SK-N-SH treated with all-trans-retinoic acid at 6 μM for 48 hours (cell line): ENCODE measurements at regions not wholly inside any gene's neighbourhood (a gene's known extent, or its start where the extent isn't known, plus 50 kb on each side); places are given as distances from the start of the nearest gene placed in this dataset.
A peak's percentile ranks its signal among the peaks of the same experiment; 100 is the strongest.

Experiments used
- ATAC-seq: fragments of 200-7000 bp; cut with Tn5 transposase; 3 replicates; pipeline ENCODE4 v1.9.1; 2020; ENCODE audit warnings: mild to moderate bottlenecking, moderate library complexity
- BACH2 ChIP-seq: fragments of 250-450 bp; sonication (Bioruptor Pico); IDR thresholded peaks from 2 replicates; pipeline ENCODE4 v1.9.0; 2021; ENCODE audit warnings: mild to moderate bottlenecking, borderline replicate concordance
- GLIS3 ChIP-seq: fragments of 250-450 bp; sonication (Bioruptor Pico); IDR thresholded peaks from 2 replicates; pipeline ENCODE4 v1.5.0; 2020; ENCODE audit warnings: mild to moderate bottlenecking, moderate library complexity
- ISL1 ChIP-seq: fragments of 250-450 bp; sonication (Bioruptor Pico); IDR thresholded peaks from 2 replicates; pipeline ENCODE4 v2.1.2; 2022; ENCODE audit warnings: mild to moderate bottlenecking, moderate library complexity
- OSR1 ChIP-seq: fragments of 250-450 bp; sonication (Bioruptor Pico); IDR thresholded peaks from 2 replicates; pipeline ENCODE4 v1.8.0; 2022; ENCODE audit warnings: moderate library complexity, mild to moderate bottlenecking, inconsistent platforms
- PATZ1 ChIP-seq: fragments of 250-450 bp; sonication (Bioruptor Pico); IDR thresholded peaks from 2 replicates; pipeline ENCODE4 v1.8.0; 2020; ENCODE audit warnings: mild to moderate bottlenecking, moderate library complexity, borderline replicate concordance
- RARB ChIP-seq: fragments of 250-450 bp; sonication (Bioruptor Pico); IDR thresholded peaks from 2 replicates; pipeline ENCODE4 v1.8.0; 2021; ENCODE audit warnings: mild to moderate bottlenecking, moderate library complexity
- SNAI2 ChIP-seq: fragments of 250-450 bp; sonication (Bioruptor Pico); IDR thresholded peaks from 2 replicates; pipeline ENCODE4 v1.5.0; 2020; ENCODE audit warnings: mild to moderate bottlenecking, moderate library complexity
- TCF4 ChIP-seq: fragments of 250-450 bp; sonication (Bioruptor Pico); IDR thresholded peaks from 2 replicates; pipeline ENCODE4 v1.8.0; 2021; ENCODE audit warnings: mild to moderate bottlenecking, moderate library complexity, borderline replicate concordance
- TOX ChIP-seq: fragments of 250-450 bp; sonication (Bioruptor Pico); IDR thresholded peaks from 2 replicates; pipeline ENCODE4 v1.8.0; 2021; ENCODE audit warnings: mild to moderate bottlenecking, moderate library complexity, borderline replicate concordance
- TSHZ2 ChIP-seq: fragments of 250-450 bp; sonication (Bioruptor Pico); IDR thresholded peaks from 2 replicates; pipeline ENCODE4 v1.5.0; 2020; ENCODE audit warnings: mild to moderate bottlenecking, moderate library complexity
- ZC3H10 ChIP-seq: fragments of 250-450 bp; sonication (Bioruptor Pico); IDR thresholded peaks from 2 replicates; pipeline ENCODE4 v1.5.1; 2021; ENCODE audit warnings: mild to moderate bottlenecking, moderate library complexity
- ZFP3 ChIP-seq: fragments of 250-450 bp; sonication (Bioruptor Pico); IDR thresholded peaks from 2 replicates; pipeline ENCODE4 v1.5.0; 2020; ENCODE audit warnings: mild to moderate bottlenecking, moderate library complexity
- ZFP30 ChIP-seq: fragments of 450-650 bp; formaldehyde crosslinking; IDR thresholded peaks from 2 replicates; pipeline ENCODE4 v1.5.0; 2022; ENCODE audit warnings: mild to moderate bottlenecking, moderate library complexity
- ZNF565 ChIP-seq: fragments of 450-650 bp; formaldehyde crosslinking; conservative IDR thresholded peaks from 2 replicates; pipeline ENCODE4 v1.5.0; 2020; ENCODE audit warnings: low read depth, mild to moderate bottlenecking, moderate library complexity
- ZNF70 ChIP-seq: fragments of 450-650 bp; formaldehyde crosslinking; IDR thresholded peaks from 2 replicates; pipeline ENCODE4 v1.5.0; 2020; ENCODE audit warnings: mild to moderate bottlenecking, moderate library complexity
- ZNF8 ChIP-seq: fragments of 450-650 bp; formaldehyde crosslinking; IDR thresholded peaks from 2 replicates; pipeline ENCODE4 v1.5.0; 2020; ENCODE audit warnings: mild to moderate bottlenecking, moderate library complexity
- TF ChIP-seq, protein P1 (sequence below): fragments of 250-450 bp; sonication (Bioruptor Pico); IDR thresholded peaks from 2 replicates; pipeline ENCODE4 v1.5.1; 2021; ENCODE audit warnings: mild to moderate bottlenecking, moderate library complexity
- TF ChIP-seq, protein P2 (sequence below): fragments of 250-450 bp; sonication (Bioruptor Pico); IDR thresholded peaks from 2 replicates; pipeline ENCODE4 v1.5.1; 2020; ENCODE audit warnings: low read depth, mild to moderate bottlenecking, moderate library complexity
- TF ChIP-seq, protein P3 (sequence below): fragments of 250-450 bp; sonication (Bioruptor Pico); IDR thresholded peaks from 2 replicates; pipeline ENCODE4 v1.8.0; 2021; ENCODE audit warnings: low read depth, mild to moderate bottlenecking, moderate library complexity, borderline replicate concordance

DNA sequence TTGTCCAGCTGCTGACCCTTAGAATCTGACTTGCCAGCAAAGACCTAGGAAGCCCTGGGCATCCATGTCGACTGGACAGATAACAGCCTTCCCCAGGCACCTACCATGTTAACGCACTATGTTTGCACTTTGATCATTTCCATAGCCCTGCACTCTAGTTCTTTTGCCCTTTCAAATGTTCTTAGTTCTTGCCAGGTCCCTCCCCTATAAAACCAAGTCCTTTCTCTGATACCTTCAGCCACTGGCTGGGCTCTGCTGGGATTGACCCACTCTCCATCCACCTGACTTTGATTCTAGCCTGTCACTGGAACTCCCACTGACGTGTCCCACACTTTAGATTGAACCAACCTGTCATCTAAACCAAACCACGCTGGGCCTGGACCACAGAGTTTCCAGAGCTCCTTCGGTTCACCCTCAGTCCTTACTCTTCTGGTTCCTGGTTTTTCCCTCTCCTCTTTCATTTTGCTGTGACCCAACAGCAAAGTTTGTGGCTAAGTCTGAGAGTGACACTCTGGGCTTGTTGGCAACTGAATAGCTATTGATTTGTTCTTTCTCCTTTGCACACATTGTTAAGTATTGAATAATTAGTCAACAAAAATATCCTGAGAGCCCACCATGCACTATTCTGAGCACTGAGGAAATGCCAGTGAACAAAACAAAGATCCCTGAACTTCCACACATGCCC is 51.8 kb upstream of the STK38L start:
- ATAC-seq, result no peak
- no peak for TF ChIP-seq TCF4
- no peak for TF ChIP-seq ZNF8 (CRISPR knock-in tag)
- TF ChIP-seq BACH2 (CRISPR knock-in tag), result no peak
- no peak for TF ChIP-seq ZNF70 (CRISPR knock-in tag)
- no peak for TF ChIP-seq ISL1
- TF ChIP-seq SNAI2 (CRISPR knock-in tag), result no peak
- no peak for TF ChIP-seq RARB (CRISPR knock-in tag)
- TF ChIP-seq TOX (CRISPR knock-in tag), result no peak
- no peak for TF ChIP-seq ZC3H10
- no peak for TF ChIP-seq TSHZ2
- TF ChIP-seq GLIS3 (CRISPR knock-in tag), result no peak
- no peak for TF ChIP-seq ZFP30 (CRISPR knock-in tag)
- no peak for TF ChIP-seq OSR1
- TF ChIP-seq, protein P1, sequence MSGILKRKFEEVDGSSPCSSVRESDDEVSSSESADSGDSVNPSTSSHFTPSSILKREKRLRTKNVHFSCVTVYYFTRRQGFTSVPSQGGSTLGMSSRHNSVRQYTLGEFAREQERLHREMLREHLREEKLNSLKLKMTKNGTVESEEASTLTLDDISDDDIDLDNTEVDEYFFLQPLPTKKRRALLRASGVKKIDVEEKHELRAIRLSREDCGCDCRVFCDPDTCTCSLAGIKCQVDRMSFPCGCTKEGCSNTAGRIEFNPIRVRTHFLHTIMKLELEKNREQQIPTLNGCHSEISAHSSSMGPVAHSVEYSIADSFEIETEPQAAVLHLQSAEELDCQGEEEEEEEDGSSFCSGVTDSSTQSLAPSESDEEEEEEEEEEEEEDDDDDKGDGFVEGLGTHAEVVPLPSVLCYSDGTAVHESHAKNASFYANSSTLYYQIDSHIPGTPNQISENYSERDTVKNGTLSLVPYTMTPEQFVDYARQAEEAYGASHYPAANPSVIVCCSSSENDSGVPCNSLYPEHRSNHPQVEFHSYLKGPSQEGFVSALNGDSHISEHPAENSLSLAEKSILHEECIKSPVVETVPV (CRISPR knock-in tag), result no peak
- TF ChIP-seq ZNF565, result no peak

DNA sequence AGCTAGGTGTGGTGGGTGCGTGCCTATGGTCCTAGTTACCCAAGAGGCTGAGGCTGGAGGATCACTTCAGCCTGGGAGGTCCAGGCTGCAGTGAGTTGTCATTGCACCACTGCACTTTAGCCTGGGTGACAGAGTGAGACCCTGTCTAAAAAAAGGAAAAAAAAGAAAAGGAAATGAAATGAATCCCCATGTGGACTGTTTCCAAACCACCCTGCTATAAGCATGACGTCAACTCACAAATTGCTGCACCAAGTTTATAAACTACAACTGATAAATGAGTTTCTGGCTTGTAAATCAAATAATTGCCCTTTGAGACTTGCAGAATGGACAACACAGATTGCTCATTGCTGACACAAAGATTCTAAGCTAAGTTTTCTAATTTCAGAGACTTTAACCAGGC is 51.0 kb upstream of the STK38L start:
- TF ChIP-seq, protein P2, sequence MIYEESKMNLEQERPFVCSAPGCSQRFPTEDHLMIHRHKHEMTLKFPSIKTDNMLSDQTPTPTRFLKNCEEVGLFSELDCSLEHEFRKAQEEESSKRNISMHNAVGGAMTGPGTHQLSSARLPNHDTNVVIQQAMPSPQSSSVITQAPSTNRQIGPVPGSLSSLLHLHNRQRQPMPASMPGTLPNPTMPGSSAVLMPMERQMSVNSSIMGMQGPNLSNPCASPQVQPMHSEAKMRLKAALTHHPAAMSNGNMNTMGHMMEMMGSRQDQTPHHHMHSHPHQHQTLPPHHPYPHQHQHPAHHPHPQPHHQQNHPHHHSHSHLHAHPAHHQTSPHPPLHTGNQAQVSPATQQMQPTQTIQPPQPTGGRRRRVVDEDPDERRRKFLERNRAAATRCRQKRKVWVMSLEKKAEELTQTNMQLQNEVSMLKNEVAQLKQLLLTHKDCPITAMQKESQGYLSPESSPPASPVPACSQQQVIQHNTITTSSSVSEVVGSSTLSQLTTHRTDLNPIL (CRISPR knock-in tag), result peak; percentile 66; the same call in 1 of the 2 replicates
- no peak for TF ChIP-seq TSHZ2
- TF ChIP-seq ISL1, result peak; percentile 71
- no peak for TF ChIP-seq BACH2 (CRISPR knock-in tag)
- no peak for TF ChIP-seq RARB (CRISPR knock-in tag)
- TF ChIP-seq PATZ1 (CRISPR knock-in tag), result no peak
- TF ChIP-seq, protein P3, sequence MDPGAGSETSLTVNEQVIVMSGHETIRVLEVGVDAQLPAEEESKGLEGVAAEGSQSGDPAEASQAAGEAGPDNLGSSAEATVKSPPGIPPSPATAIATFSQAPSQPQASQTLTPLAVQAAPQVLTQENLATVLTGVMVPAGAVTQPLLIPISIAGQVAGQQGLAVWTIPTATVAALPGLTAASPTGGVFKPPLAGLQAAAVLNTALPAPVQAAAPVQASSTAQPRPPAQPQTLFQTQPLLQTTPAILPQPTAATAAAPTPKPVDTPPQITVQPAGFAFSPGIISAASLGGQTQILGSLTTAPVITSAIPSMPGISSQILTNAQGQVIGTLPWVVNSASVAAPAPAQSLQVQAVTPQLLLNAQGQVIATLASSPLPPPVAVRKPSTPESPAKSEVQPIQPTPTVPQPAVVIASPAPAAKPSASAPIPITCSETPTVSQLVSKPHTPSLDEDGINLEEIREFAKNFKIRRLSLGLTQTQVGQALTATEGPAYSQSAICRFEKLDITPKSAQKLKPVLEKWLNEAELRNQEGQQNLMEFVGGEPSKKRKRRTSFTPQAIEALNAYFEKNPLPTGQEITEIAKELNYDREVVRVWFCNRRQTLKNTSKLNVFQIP (CRISPR knock-in tag), result no peak
- peak; percentile 52; the same call in 1 of the 2 replicates for TF ChIP-seq TOX (CRISPR knock-in tag)
- TF ChIP-seq ZFP3 (CRISPR knock-in tag), result no peak
- ATAC-seq, result peak; percentile 18; the same call in 2 of the 3 replicates
